ENCODE measurements at regions not wholly inside any gene's neighbourhood (a gene's known extent, or its start where the extent isn't known, plus 50 kb on each side); places are given as distances from the start of the nearest gene placed in this dataset.

- H3K4me1 ChIP-seq: no peaks in the 10 kb centered on the region
- H3K4me3 ChIP-seq: no peak overlapping the region
- H3K36me3 ChIP-seq: no peaks in the 10 kb centered on the region
- TF ChIP-seq CTCF (IDR thresholded peaks at IDR 0.05 in 8 of 11, conservative IDR thresholded peaks at IDR 0.05 in 3 of 11) (no peak), POLR2AphosphoS5 (IDR thresholded peaks at IDR 0.05) (no peak), POLR2A (IDR thresholded peaks at IDR 0.05) (no peak)
- 70 to 85% (median 74%) methylated on average over 4 of the region's 4 CpGs for WGBS, 5 donors
- H3K27ac ChIP-seq: no peak overlapping the region
- intact Hi-C loops (cut with DNase I; ENCODE audit: low total_unique reads): loop anchor here (10.0 kb wide), 1 partner anchor 53 kb away; no protein-coding TSS in a partner anchor
- DNase-seq: no peak
- H3K27me3 ChIP-seq (replicated peaks in 1 of 7): peaks cover 0 to 7% (median 0%) of the 10 kb centered on the region in 7 donors
- H3K9me3 ChIP-seq: no peaks in the 10 kb centered on the region
Observed at GRCh38 chr4:10201381-10202223, 85.0 kb upstream of the WDR1 start.

- Histone ChIP-seq H3K4me3 (no peak overlapping the region), H3K9me3 (no peaks in the 10 kb centered on the region), H3K27me3 (replicated peaks in 1 of 7) (peaks cover 0 to 7% (median 0%) of the 10 kb centered on the region in 7 donors), H3K4me1 (no peaks in the 10 kb centered on the region), H3K27ac (no peak overlapping the region), H3K36me3 (no peaks in the 10 kb centered on the region)
- no peak for TF ChIP-seq CTCF (IDR thresholded peaks at IDR 0.05 in 8 of 11, conservative IDR thresholded peaks at IDR 0.05 in 3 of 11)
- intact Hi-C loops (cut with DNase I; ENCODE audit: low total_unique reads): loop anchor here (10.0 kb wide), 1 partner anchor 54 kb away; no protein-coding TSS in a partner anchor
- DNase-seq: no peak
- 63 to 91% (median 69%) methylated on average over 3 of the region's 3 CpGs for WGBS, 5 donors
Observed at GRCh38 chr4:10200869-10201268, 84.3 kb upstream of the WDR1 start.

GRCh38 chr4:10198365-10198764, 81.8 kb upstream of the WDR1 start:
- no peak overlapping the region for H3K4me3 ChIP-seq
- DNase-seq: no peak
- no peaks in the 10 kb centered on the region for H3K36me3 ChIP-seq
- TF ChIP-seq CTCF (IDR thresholded peaks at IDR 0.05 in 8 of 11, conservative IDR thresholded peaks at IDR 0.05 in 3 of 11) (no peak), POLR2AphosphoS5 (IDR thresholded peaks at IDR 0.05) (no peak), POLR2A (IDR thresholded peaks at IDR 0.05) (no peak)
- no peaks in the 10 kb centered on the region for H3K27me3 ChIP-seq (replicated peaks in 1 of 7)
- H3K9me3 ChIP-seq: no peaks in the 10 kb centered on the region
- no peak overlapping the region for H3K27ac ChIP-seq
- H3K4me1 ChIP-seq: no peaks in the 10 kb centered on the region
- WGBS, 5 donors: 69 to 96% (median 92%) methylated on average over 6 of the region's 6 CpGs
- intact Hi-C loops (cut with DNase I; ENCODE audit: low total_unique reads): no loop called here

- no peak for DNase-seq
- H3K4me3 ChIP-seq: no peak overlapping the region
- no peaks in the 10 kb centered on the region for H3K9me3 ChIP-seq
- H3K4me1 ChIP-seq: no peaks in the 10 kb centered on the region
- TF ChIP-seq POLR2AphosphoS5 (IDR thresholded peaks at IDR 0.05): no peak
- no peak for TF ChIP-seq POLR2A (IDR thresholded peaks at IDR 0.05)
- no peak for TF ChIP-seq CTCF (IDR thresholded peaks at IDR 0.05 in 8 of 11, conservative IDR thresholded peaks at IDR 0.05 in 3 of 11)
- intact Hi-C loops (cut with DNase I; ENCODE audit: low total_unique reads): no loop called here
- H3K27me3 ChIP-seq (replicated peaks in 1 of 7): no peaks in the 10 kb centered on the region
- no peaks in the 10 kb centered on the region for H3K36me3 ChIP-seq
- H3K27ac ChIP-seq: no peak overlapping the region
- WGBS, 5 donors: 85 to 95% (median 93%) methylated on average over 7 of the region's 7 CpGs
Observed at GRCh38 chr4:10197952-10198351, 81.4 kb upstream of the WDR1 start.

All from spleen (tissue), 11 donors.